Central memory CD4-positive, alpha-beta T cell (primary cell): ENCODE measurements at regions not wholly inside any gene's neighbourhood (a gene's known extent, or its start where the extent isn't known, plus 50 kb on each side); places are given as distances from the start of the nearest gene placed in this dataset.

Experiments used
- DNase-seq: peaks from one replicate; pipeline ENCODE4 v3.0.0; 2022

- DNase-seq = no peak
Observed at GRCh38 chr11:104325093-104325492, 161.1 kb upstream of the PDGFD start.

- DNase-seq = no peak
Observed at GRCh38 chr11:104324276-104324675, 160.3 kb upstream of the PDGFD start.

DNA sequence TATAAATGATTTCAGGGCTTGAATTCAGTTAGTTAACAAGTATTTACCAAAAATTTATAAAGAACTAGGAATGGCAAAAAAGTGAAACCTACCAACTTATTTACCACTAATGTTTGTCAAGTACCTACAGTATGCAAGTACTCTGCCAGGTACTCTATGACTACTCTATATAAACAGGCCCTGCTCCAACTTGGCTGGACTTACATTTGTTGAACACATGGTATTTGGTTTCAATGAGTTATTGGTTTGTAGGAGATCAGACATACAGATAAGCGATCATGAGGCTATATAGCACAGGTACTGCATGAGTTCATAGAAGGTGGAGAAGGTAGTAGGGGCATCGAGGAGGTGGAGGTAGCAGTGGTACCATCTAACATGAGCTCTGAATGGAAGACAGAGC, 159.9 kb upstream of the PDGFD start:
- DNase-seq = no peak

GRCh38 chr11:104322696-104323095, 158.7 kb upstream of the PDGFD start:
- DNase-seq = no peak

- DNase-seq = no peak
Observed at GRCh38 chr11:104320956-104321355, 157.0 kb upstream of the PDGFD start.

GRCh38 chr11:104320097-104320496, 156.2 kb upstream of the PDGFD start:
- no peak for DNase-seq

GRCh38 chr11:104319396-104319795, 155.4 kb upstream of the PDGFD start:
- DNase-seq = no peak

- no peak for DNase-seq
Observed at GRCh38 chr11:104306862-104307474, 143.0 kb upstream of the PDGFD start.

- no peak for DNase-seq
Observed at GRCh38 chr11:104301776-104302175, 137.8 kb upstream of the PDGFD start.

- DNase-seq = no peak
Observed at GRCh38 chr11:104291646-104292045, 127.7 kb upstream of the PDGFD start.

DNA sequence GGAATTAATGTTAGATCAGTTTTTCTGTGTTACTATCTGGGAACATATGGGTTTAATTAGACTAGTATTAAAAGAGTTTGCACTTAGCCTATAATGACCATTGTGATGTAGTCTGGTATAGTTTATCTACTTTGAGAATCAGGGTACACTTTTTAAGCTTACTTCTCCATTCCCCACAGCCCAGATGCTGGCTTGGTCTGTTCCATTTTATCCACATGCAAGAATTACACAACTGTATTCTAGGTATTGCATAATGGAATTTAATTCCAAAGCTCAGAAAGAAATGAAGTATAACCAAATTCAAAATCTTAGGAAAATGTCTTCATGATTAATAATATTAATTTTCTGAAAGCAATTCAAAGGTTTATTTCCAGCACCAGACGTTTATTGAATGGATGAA, 122.2 kb upstream of the PDGFD start:
- no peak for DNase-seq

GRCh38 chr11:104279587-104279986, 115.6 kb upstream of the PDGFD start:
- no peak for DNase-seq

DNA sequence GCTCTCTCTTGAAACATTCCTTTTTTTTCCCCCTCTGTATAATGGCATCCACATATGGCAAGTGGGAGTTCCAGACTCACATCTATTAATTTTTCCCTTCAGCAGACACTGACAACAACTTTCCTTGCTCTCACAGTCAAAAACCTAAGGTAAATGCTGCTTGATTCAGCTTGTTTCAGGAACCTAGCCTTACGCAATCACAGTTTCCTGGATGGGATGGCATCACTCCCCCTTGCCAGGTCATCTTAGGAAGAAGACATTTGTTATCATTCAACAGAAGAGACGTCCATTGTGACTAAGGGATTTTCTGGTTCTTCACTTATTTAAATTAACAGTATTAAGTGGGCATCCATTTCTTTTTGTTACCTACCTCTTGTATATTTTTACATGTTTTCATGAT, 112.0 kb upstream of the PDGFD start:
- DNase-seq = no peak

GRCh38 chr11:104260456-104260855, 96.5 kb upstream of the PDGFD start:
- no peak for DNase-seq

DNA sequence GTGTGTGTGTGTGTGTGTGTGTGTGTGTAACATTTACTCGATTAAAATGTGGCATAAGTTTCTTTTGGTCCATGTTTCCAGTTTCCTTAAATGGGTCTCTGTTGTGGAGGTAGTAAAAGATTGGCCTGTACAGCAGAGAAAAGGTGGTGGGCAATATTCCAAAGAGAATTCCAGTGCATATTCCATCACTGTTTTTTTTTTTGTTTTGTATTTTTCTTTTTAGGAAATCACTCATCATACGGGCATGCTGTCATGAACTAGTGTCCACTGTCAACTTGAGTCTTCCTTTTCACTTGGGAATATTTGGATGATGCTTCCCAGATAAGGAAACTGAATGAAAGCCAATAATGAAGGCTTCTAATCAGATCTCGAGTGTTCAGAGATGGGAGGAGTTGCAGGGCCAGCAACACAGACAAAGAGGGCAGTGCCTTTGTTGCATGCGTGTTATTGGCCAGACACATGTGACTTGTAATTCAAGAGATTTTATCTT, 95.2 kb upstream of the PDGFD start:
- no peak for DNase-seq

GRCh38 chr11:104256525-104256924, 92.6 kb upstream of the PDGFD start:
- no peak for DNase-seq

- no peak for DNase-seq
Observed at GRCh38 chr11:104254347-104254746, 90.4 kb upstream of the PDGFD start.

GRCh38 chr11:104246590-104246989, 82.6 kb upstream of the PDGFD start:
- DNase-seq = no peak

DNA sequence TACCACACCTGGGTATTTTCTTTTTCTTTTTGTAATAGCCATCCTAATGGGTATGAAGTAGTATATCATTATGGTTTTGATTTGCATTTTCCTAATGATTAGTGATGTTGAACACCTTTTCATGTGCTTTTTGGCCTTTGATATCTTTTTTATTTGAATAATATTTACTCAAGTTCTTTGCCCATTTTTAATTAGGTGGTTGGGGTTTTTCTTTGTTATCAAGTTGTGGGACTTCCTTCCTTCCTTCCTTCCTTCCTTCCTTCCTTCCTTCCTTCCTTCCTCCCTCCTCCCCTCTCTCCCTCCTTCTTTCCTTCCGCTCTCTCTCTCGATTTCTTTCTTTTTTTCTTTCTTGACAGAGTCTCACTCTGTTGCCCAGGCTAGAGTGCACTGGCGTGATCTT, 75.0 kb upstream of the PDGFD start:
- DNase-seq = no peak

DNA sequence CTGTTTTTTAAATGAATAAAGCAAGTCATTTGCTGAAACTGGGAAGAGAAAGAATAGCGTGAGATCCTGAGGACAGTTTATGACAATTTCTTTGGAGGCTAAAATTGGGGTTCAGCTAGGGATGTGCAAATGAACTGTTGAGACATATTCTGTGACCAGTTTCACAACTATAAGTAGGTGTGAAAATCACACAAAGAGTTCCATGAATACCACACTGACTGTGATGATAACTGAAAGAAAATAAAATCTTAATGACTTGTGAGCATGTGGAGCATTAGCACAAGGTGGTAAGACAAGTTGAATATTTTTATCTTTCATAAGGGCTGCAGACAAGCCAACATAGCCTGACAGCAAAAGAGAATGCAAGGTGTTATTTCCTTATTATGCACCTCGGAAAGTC, 61.1 kb upstream of the PDGFD start:
- DNase-seq = no peak

DNA sequence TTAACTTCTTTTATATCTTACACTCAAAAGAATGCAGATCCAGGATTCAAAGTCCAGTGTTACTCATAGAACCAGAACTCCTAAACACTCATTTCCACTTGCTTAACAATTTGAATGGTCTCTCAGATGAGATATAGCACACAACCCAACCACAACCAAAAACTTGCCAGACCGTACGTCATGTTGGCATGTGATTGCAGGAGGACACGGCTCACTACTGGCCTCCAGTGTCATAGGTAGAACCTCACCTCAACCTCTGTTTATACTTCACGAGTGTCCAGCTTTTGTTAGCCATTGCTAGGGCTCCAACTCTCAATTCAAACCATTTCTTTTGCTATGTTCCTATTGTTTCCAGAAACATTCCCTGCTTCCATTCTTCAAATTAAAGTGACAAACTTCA, 58.5 kb upstream of the PDGFD start:
- DNase-seq = no peak

DNA sequence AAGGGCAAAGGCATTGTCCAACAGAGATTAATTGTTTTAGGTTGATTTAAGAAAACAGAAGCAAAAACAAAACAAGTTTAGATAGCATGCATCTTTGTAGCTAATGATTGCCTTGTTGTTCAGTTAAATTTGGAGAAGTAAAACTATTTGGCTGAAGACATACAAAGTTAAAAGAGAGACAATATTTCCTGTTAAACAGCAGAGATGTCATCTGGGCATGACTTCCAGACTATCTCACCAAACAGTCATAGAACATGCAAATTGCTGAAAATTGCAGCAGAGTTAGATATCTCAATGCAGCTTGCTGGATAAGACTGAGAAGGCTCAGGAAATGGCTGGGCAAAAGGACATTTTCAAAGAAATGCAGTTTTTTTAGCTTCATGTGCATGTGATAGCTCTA, 57.5 kb upstream of the PDGFD start:
- no peak for DNase-seq

- no peak for DNase-seq
Observed at GRCh38 chr11:104219096-104219495, 55.1 kb upstream of the PDGFD start.

DNA sequence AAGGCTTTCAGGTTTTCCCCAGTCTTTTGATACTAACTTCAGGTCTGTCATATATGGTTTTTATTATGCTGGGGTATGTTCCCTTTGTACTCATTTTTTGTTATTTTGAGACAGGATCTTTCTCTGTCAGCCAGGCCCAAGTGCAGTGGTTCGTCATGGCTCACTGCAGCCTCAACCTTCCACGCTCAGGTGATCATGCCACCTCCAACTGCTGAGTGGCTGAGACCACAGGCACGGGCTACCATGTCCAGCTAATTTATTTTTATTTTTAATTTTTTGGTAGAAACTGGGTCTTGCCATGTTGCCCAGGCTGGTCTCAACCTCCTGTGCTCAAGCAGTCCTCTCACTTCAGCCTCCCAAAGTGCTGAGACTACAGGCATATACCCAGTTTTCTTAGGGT, 50.6 kb upstream of the PDGFD start:
- DNase-seq = no peak
